ENCODE measurements at regions not wholly inside any gene's neighbourhood (a gene's known extent, or its start where the extent isn't known, plus 50 kb on each side); places are given as distances from the start of the nearest gene placed in this dataset.

DNA sequence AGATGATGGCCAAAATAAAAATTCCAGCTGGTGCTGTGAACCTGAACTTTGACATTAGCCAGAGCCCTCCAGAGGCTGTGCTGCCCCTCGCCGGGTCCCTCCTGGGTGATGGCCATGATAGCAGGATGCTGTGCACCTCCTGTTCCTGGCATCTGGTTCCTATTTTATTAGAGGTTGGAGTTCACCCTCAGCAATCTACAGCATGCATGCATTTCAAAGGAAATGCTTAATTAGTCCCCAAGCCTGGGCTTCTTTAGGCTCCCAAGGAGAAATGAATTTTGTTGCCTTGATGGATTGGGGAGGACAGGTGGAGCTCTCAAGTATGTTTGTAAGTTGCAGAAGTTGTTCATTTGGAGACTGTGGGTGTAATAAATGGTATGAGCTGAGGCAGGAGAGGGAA is 166.9 kb downstream of the GLI2 start:
- FAIRE-seq = no peak

GRCh38 chr2:120904379-120904778 is 168.7 kb downstream of the GLI2 start:
- FAIRE-seq = no peak

GRCh38 chr2:120904830-120905234 is 169.2 kb downstream of the GLI2 start:
- FAIRE-seq = no peak

DNA sequence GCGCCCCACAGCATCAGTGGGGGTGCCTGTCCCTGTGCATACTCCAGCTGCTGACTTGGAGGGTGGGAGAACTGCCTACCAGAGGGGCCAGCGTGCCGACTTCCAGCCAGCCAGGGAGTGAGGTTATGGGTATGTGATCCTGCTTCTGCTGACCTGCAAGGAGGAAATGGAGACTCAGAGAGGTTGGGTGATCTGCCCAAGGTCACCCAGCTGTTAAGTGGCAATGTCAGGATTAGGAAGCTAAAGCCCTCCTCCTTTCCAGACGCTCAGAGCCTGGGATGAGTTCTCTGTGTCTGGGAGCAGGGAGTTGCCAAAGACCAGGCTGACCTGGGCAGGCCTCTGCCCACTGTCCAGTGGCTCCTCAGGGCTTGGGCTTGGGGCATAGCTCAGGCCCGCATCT is 169.6 kb downstream of the GLI2 start:
- FAIRE-seq = no peak

DNA sequence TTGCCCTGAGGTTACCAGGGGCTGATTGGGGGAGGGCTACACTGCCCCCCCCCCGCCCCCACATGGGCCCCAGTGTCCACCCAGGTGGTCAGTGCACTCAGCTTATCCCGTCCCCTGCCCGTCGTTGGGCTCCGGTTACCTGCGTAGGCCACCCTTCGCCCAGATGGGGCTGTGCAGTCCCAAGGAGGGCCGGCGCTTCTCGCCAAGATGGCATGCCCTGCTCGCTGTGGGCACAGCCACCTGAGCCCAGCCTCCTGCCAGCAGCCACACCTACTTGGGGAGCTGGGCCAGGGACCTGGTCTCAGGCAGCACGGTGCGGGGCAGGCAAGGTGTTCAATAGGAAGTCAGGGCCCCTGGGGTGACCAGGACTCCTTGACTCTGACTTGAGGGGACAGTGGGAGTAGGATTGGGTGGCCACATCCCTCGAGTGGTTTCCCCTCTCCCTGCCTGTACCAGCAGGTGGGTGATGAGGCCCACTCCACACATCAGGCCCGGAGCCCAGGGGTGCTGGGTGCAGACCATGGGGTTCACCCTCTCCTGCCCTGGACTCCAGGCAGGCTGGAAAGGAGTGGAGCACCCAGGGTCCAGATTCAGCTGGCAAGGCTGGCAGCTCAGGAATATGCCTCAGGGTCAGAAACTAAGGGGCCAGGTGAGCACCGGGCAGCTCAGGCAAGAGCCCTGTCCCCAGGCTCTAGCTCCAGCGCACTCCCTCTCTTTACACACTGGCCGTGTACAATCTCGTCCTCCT is 170.3 kb downstream of the GLI2 start:
- FAIRE-seq = no peak

GRCh38 chr2:120906914-120907313 is 171.2 kb downstream of the GLI2 start:
- no peak for FAIRE-seq

- FAIRE-seq = no peak
Observed at GRCh38 chr2:120907822-120908221, 172.2 kb downstream of the GLI2 start.

DNA sequence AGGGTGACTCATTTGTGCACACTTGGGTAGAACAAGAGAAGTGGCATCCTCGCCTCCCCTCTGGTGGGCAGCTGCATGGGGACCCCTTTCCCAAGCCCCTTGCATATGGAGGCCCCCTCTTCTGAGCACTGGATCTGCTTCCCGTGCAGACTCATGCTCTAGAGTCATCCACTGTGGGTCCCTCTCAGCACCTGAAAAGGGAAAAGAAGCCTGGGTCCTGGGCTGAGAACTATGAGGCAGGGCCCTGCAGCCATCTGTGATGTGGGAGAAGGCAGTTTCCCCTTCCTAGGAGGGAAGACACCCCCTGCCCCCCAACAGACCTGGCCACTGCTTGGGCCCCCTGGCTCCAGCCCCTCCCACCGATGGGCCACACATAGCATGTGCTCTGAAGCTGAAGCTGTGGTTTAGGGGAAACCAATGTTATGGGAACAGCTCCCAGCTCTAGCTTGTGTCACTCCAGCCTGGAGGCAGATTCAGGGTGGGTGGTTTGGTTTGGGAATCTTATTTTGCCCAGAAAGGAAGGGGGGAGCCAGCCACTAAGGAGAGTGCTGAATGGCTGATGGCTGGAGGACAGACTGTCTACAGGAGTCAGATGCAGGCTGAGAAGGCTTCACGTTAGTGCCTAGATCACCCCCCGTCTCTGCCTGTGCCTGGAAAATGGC is 172.8 kb downstream of the GLI2 start:
- no peak for FAIRE-seq

DNA sequence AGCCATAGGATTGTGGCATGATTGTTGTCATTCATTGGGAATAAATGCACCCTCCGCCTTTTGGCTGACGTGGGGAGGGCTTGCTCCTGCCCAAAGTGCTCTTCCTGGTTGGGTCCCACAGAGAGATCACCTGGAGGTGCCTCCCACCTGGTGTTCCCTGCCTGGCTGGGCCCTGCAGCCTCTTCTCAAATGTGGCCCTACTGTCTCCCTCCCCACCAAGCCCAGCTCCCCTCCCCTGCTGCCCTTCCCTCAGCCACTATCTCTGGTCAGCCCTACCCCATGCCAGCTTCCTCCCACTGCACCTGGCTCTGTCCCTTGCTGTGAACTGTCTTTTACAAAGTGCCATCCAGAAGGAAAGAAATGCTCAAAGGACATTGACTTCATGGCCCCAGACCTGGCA is 173.4 kb downstream of the GLI2 start:
- FAIRE-seq = no peak

GRCh38 chr2:120910164-120910563 is 174.5 kb downstream of the GLI2 start:
- FAIRE-seq = no peak

- no peak for FAIRE-seq
Observed at GRCh38 chr2:120910956-120911951, 175.6 kb downstream of the GLI2 start.

GRCh38 chr2:120912101-120912985 is 176.7 kb downstream of the GLI2 start:
- peak; percentile 77 for FAIRE-seq

- no peak for FAIRE-seq
Observed at GRCh38 chr2:120913972-120914838, 178.5 kb downstream of the GLI2 start.

DNA sequence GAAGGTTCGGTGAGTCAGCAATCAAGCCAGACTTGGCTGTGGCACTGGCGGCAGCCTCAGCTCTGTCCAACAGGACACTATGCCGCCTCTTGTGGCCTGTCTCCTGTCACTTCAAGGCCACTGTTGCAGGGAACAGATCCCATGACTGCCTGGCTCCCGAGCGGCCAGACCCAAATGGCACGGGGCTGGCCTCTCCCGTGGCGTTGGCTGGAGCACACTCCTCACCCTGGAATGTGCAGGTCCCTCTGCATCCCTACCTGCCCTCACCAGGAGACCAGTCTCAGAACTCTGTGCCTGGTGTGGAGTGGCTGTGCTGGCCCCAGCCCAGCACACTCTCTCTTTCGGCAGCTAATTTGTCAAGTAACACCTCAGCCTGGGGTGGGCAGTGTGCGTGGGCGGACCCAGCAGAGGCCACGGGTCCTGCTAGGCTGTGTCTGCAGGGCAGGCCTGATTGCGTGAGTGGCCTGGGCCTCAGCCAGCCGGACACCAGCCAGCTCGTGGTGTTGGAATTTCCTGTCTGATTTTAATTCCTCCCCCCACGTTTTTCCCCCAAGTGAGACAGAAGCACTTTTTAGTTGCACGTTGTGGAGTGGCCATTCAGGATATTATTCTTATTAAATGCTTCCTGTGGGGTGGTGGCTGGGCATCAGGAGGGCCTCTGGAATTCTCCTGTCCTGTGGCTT is 179.3 kb downstream of the GLI2 start:
- FAIRE-seq = no peak

GRCh38 chr2:120915670-120916069 is 180.0 kb downstream of the GLI2 start:
- FAIRE-seq = no peak

DNA sequence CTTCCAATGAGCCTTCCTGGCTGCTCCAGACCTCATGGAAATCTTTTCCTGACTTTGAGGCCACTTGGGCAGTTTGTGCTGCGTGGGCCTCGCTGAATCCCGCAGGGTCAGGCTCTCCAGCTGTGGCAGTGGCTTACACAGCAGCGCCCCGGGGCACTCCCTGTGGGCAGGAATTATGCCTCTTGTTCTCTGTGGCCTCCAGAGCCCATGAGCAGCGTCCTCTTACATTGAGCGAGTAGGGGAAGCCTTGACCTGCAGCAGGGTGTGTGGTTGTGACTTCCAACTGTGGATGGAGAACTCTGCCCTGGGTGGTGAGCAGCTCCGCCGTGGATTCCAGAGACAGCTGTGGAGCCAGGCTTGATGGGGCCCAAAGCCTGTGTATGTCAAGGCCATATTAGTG is 180.8 kb downstream of the GLI2 start:
- FAIRE-seq = no peak

- FAIRE-seq = no peak
Observed at GRCh38 chr2:120917886-120918285, 182.2 kb downstream of the GLI2 start.

GRCh38 chr2:120919216-120919615 is 183.5 kb downstream of the GLI2 start:
- FAIRE-seq = no peak

- FAIRE-seq = no peak
Observed at GRCh38 chr2:120919771-120920453, 184.2 kb downstream of the GLI2 start.
